HepG2 (cell line): ENCODE measurements at regions not wholly inside any gene's neighbourhood (a gene's known extent, or its start where the extent isn't known, plus 50 kb on each side); places are given as distances from the start of the nearest gene placed in this dataset.

ENCODE experiments used
- ATAC-seq: fragments of 200-7000 bp; cut with Tn5 transposase; 3 replicates; pipeline ENCODE4 v1.9.1; 2020; ENCODE audit warnings: mild to moderate bottlenecking, moderate library complexity
- BruUV-seq: library from RNA; stranded (reverse); fragments of 400-500 nt; replicated peaks from 2 replicates; lab custom pipeline; 2021; lab: Mats Ljungman, UMichigan
- CTCF ChIA-PET: fragments of 300-600 bp; formaldehyde crosslinking; extraction: SDS; loops from one replicate; lab custom pipeline; 2021; ENCODE audit warnings: low total read pairs, inconsistent platforms, low intra/inter-chr PET ratio; lab: Yijun Ruan, JAX
- POLR2A ChIA-PET: fragments of 350-600 bp; sonication (Branson Sonifier 250); formaldehyde crosslinking; loops from one replicate; lab custom pipeline; 2020; ENCODE audit warnings: antibody characterized with exemption, inconsistent platforms; lab: Yijun Ruan, JAX
- DNase-seq: peaks from one replicate; pipeline ENCODE4 v3.0.0-alpha.2; 2015; ENCODE audit warnings: low spot score
- FAIRE-seq: peaks from 3 replicates; lab custom pipeline; 2011; peaks lifted over from hg19 to GRCh38; lab: Jason Lieb, UNC
- H2AFZ ChIP-seq: one replicate; pipeline ENCODE4 v1.6.1; 2011; ENCODE audit warnings: low read length, inconsistent platforms
- H3K27ac ChIP-seq: fragments of 300-600 bp; 3 replicates; pipeline ENCODE4 v1.8.0; 2011; ENCODE audit warnings: mixed run types, mild to moderate bottlenecking, mixed read lengths, low read length, inconsistent platforms; ENCODE audit not compliant: insufficient read depth; ENCODE audit errors: extremely low read length
- H3K27me3 ChIP-seq, 2 experiments: fragments of 200-600 bp in 1 of 2; 2 replicates in 1 of 2; 3 replicates in 1 of 2; pipeline versions ENCODE4 v1.6.0 to v1.8.0; 2011; ENCODE audit warnings: low read length in 2 of 2, mild to moderate bottlenecking in 2 of 2, moderate library complexity in 2 of 2, inconsistent platforms in 1 of 2; ENCODE audit not compliant: insufficient read depth in 2 of 2, control insufficient read depth in 1 of 2
- H3K36me3 ChIP-seq, 2 experiments: fragments of 200-600 bp in 1 of 2; replicated peaks in 1 of 2; 2 replicates in 1 of 2; 3 replicates in 1 of 2; pipeline versions ENCODE4 v1.5.1 to v1.8.0; 2011; ENCODE audit warnings: low read length in 2 of 2, inconsistent platforms in 1 of 2; ENCODE audit not compliant: insufficient read depth in 2 of 2, control insufficient read depth in 1 of 2
- H3K4me1 ChIP-seq: 2 replicates; pipeline ENCODE4 v1.5.1; 2012; ENCODE audit warnings: low read length, inconsistent platforms; ENCODE audit not compliant: insufficient read depth
- H3K4me2 ChIP-seq: 2 replicates; pipeline ENCODE4 v1.6.0; 2011; ENCODE audit warnings: low read depth, low read length, inconsistent platforms
- H3K4me3 ChIP-seq, 3 experiments: fragments of 200-600 bp in 1 of 3; sonication (generic), shearing (Covaris generic) in 1 of 3; replicated peaks in 1 of 3; 2 replicates each; pipeline ENCODE4 v1.5.1; 2011 to 2016; ENCODE audit warnings: low read length in 3 of 3, inconsistent platforms in 2 of 3, low read depth in 2 of 3, mild to moderate bottlenecking in 2 of 3, control low read depth in 1 of 3, mixed read lengths in 1 of 3; ENCODE audit not compliant: insufficient read depth in 1 of 3
- H3K79me2 ChIP-seq: one replicate; pipeline ENCODE4 v1.6.1; 2011; ENCODE audit warnings: low read length, inconsistent platforms; ENCODE audit not compliant: insufficient read depth
- H3K9ac ChIP-seq: 2 replicates; pipeline ENCODE4 v1.6.0; 2011; ENCODE audit warnings: mild to moderate bottlenecking, low read depth, low read length, inconsistent platforms; ENCODE audit not compliant: insufficient read depth
- H3K9me3 ChIP-seq: 2 replicates; pipeline ENCODE4 v1.5.1; 2012; ENCODE audit warnings: mild to moderate bottlenecking, low read length
- H4K20me1 ChIP-seq: 2 replicates; pipeline ENCODE4 v1.6.0; 2011; ENCODE audit warnings: inconsistent platforms, mild to moderate bottlenecking, low read length, moderate library complexity; ENCODE audit not compliant: insufficient read depth
- ATAD3A ChIP-seq: sonication (generic); formaldehyde crosslinking; IDR thresholded peaks from 2 replicates; pipeline ENCODE4 v1.4.0; 2020; ENCODE audit warnings: missing genetic modification reagents
- IKZF4 ChIP-seq: sonication (generic); formaldehyde crosslinking; IDR thresholded peaks from 2 replicates; pipeline ENCODE4 v1.5.1; 2020; ENCODE audit warnings: borderline replicate concordance, mild to moderate bottlenecking, low read depth, missing genetic modification reagents; ENCODE audit errors: not compliant biosample characterization
- MAFF ChIP-seq: IDR thresholded peaks from 2 replicates; pipeline ENCODE4 v1.6.1; 2011; ENCODE audit warnings: low read depth, low read length, improper control_type of control experiment
- MAFK ChIP-seq, 2 experiments: IDR thresholded peaks in 1 of 2; conservative IDR thresholded peaks in 1 of 2; 2 replicates each; pipeline ENCODE4 v1.6.1; 2011; ENCODE audit warnings: improper control_type of control experiment in 2 of 2, low read length in 2 of 2
- THAP11 ChIP-seq: IDR thresholded peaks from 2 replicates; pipeline ENCODE4 v1.6.1; 2016; ENCODE audit warnings: missing biosample characterization, missing genetic modification reagents
- ZNF556 ChIP-seq: sonication (generic); formaldehyde crosslinking; IDR thresholded peaks from 2 replicates; pipeline ENCODE4 v1.4.0; 2020; ENCODE audit warnings: mild to moderate bottlenecking, missing genetic modification reagents, borderline replicate concordance
- ZNF780A ChIP-seq: sonication (generic); formaldehyde crosslinking; IDR thresholded peaks from 2 replicates; pipeline ENCODE4 v1.8.0; 2022; ENCODE audit warnings: mild to moderate bottlenecking, missing genetic modification reagents, moderate library complexity
- in situ Hi-C: cut with HindIII; loops from 2 replicates; pipeline ENCODE4 v1.10.0; 2017; ENCODE audit warnings: low pct_unique_long_range_greater_than_20kb; ENCODE audit not compliant: extremely low pct_ligation_motif_present
- intact Hi-C: fragments of 100-400 bp; cut with micrococcal nuclease; formaldehyde crosslinking; loops from one replicate; pipeline ENCODE4 v1.10.0; 2022; ENCODE audit not compliant: unreplicated experiment

DNA sequence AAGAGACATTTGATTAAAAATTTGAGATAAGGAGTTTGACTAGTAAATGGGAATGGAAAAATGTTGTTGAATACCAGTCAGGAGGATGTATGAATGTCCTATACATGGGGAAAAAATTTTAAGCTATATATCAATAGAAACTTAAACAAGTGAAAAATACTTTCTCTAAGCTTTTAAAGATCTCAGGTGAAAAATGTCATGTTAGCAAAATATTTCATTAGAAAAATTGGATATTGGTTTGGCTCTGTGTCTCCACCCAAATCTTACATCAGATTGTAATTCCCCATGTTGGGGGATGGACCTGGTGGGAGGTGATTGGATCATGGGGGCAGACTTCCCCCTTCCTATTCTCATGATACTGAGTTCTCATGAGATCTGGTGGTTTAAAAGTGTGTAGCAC, 279.6 kb upstream of the CADM2 start:
- ATAC-seq (no peak), FAIRE-seq (no peak), DNase-seq (no peak)
- H3K27me3 ChIP-seq: no peaks in the 10 kb centered on the region
- no peak overlapping the region for H3K4me3 ChIP-seq
- BruUV-seq: no TSS peak
- CTCF ChIA-PET: no interaction called here
- TF ChIP-seq MAFK (conservative IDR thresholded peaks at IDR 0.05 in 1 of 2, IDR thresholded peaks at IDR 0.05 in 1 of 2; ENCODE audit: low read length in 2 of 2) (peak; percentile 46 to 73; a peak in 3 of 4 replicates), THAP11 (no peak), IKZF4 (no peak), MAFF (peak; percentile 56; the same call in 1 of the 2 replicates)
- POLR2A ChIA-PET: no interaction called here
- no peaks in the 10 kb centered on the region for H3K9me3 ChIP-seq
- H2AFZ ChIP-seq: no peak overlapping the region
- H3K4me1 ChIP-seq: no peaks in the 10 kb centered on the region
- no peak overlapping the region for H3K9ac ChIP-seq
- intact Hi-C loops: no loop called here
- H3K27ac ChIP-seq: no peak overlapping the region
- in situ Hi-C loops: no loop called here
- H3K79me2 ChIP-seq: no peaks in the 10 kb centered on the region
- H3K4me2 ChIP-seq: no peak overlapping the region
- no peaks in the 10 kb centered on the region for H3K36me3 ChIP-seq
- H4K20me1 ChIP-seq: no peaks in the 10 kb centered on the region

DNA sequence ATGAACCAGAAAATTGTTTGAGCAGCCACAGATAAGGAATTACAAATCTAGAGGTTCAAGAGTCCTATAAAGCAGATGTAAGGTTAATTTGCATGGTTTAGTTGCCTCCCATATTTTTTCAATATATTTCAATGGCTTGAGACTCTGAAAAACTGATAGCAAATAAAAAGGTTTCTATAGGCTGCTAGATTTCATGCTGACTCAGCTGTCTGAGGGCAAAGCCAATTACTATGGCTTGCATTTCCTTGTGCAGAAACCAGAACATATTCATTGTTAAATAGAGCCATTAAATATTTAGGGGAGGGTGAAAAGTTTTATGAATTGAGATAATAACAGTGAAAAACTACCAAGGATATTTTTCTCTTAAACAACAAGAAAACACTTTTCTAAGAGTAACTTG, 278.1 kb upstream of the CADM2 start:
- H3K27me3 ChIP-seq: no peaks in the 10 kb centered on the region
- intact Hi-C loops: no loop called here
- H3K27ac ChIP-seq: no peak overlapping the region
- no peaks in the 10 kb centered on the region for H3K4me1 ChIP-seq
- no peak overlapping the region for H3K4me3 ChIP-seq
- H3K4me2 ChIP-seq: no peak overlapping the region
- no peak for ATAC-seq
- no peaks in the 10 kb centered on the region for H4K20me1 ChIP-seq
- in situ Hi-C loops: no loop called here
- ChIA-PET CTCF (no interaction called here), POLR2A (no interaction called here)
- no peaks in the 10 kb centered on the region for H3K36me3 ChIP-seq
- no peak for DNase-seq
- TF ChIP-seq MAFF (peak; percentile 91), ZNF780A (no peak), ZNF556 (CRISPR knock-in tag) (no peak), ATAD3A (CRISPR knock-in tag) (no peak), MAFK (conservative IDR thresholded peaks at IDR 0.05 in 1 of 2, IDR thresholded peaks at IDR 0.05 in 1 of 2; ENCODE audit: low read length in 2 of 2) (peak; percentile 85 to 94)
- H3K79me2 ChIP-seq: no peaks in the 10 kb centered on the region
- BruUV-seq: no TSS peak
- H3K9ac ChIP-seq: no peak overlapping the region
- H3K9me3 ChIP-seq: no peaks in the 10 kb centered on the region
- no peak for FAIRE-seq
- H2AFZ ChIP-seq: no peak overlapping the region
